GM06990 (cell line): ENCODE measurements at regions not wholly inside any gene's neighbourhood (a gene's known extent, or its start where the extent isn't known, plus 50 kb on each side); places are given as distances from the start of the nearest gene placed in this dataset.

ENCODE experiments used
- DNase-seq: peaks from one replicate; pipeline ENCODE4 v3.0.0-alpha.2; 2011; ENCODE audit not compliant: insufficient read length; ENCODE audit errors: extremely low read depth
- H3K27me3 ChIP-seq: replicated peaks from 2 replicates; pipeline ENCODE4 v1.6.0; 2011; ENCODE audit warnings: low read length; ENCODE audit not compliant: control insufficient read depth, insufficient read depth
- H3K36me3 ChIP-seq: 2 replicates; pipeline ENCODE4 v1.5.1; 2011; ENCODE audit warnings: low read length; ENCODE audit not compliant: control insufficient read depth, insufficient read depth
- H3K4me3 ChIP-seq: replicated peaks from 2 replicates; pipeline ENCODE4 v1.5.1; 2011; ENCODE audit warnings: low read depth, mild to moderate bottlenecking, control low read depth, low read length
- CTCF ChIP-seq: IDR thresholded peaks from 2 replicates; pipeline ENCODE4 v1.5.1; 2011; ENCODE audit warnings: low read length, control low read depth, mild to moderate bottlenecking, inconsistent platforms; ENCODE audit not compliant: insufficient read depth, poor library complexity, severe bottlenecking

GRCh38 chr1:102562380-102562779 lies 545.9 kb downstream of the COL11A1 start:
- no peak overlapping the region for H3K4me3 ChIP-seq

GRCh38 chr1:102550729-102551384 lies 554.1 kb upstream of the OLFM3 start:
- no peak overlapping the region for H3K4me3 ChIP-seq
- DNase-seq: no peak
- peak; percentile 78 for TF ChIP-seq CTCF

More at GRCh38 chr1:102562380-102562779, 545.9 kb downstream of the COL11A1 start:
- no peak for DNase-seq
- TF ChIP-seq CTCF: no peak
- Histone ChIP-seq H3K27me3 (no peaks in the 10 kb centered on the region), H3K36me3 (no peaks in the 10 kb centered on the region)

GRCh38 chr1:102546251-102546650 lies 549.5 kb upstream of the OLFM3 start:
- no peak for DNase-seq
- no peak for TF ChIP-seq CTCF
- H3K27me3 ChIP-seq: no peaks in the 10 kb centered on the region
- no peaks in the 10 kb centered on the region for H3K36me3 ChIP-seq
- no peak overlapping the region for H3K4me3 ChIP-seq

More at GRCh38 chr1:102550729-102551384, 554.1 kb upstream of the OLFM3 start:
- Histone ChIP-seq H3K36me3 (no peaks in the 10 kb centered on the region), H3K27me3 (no peaks in the 10 kb centered on the region)

- Histone ChIP-seq H3K27me3 (no peaks in the 10 kb centered on the region), H3K36me3 (no peaks in the 10 kb centered on the region), H3K4me3 (no peak overlapping the region)
- TF ChIP-seq CTCF: no peak
- no peak for DNase-seq
Observed at GRCh38 chr1:102535829-102536505, 539.2 kb upstream of the OLFM3 start.

- Histone ChIP-seq H3K36me3 (no peaks in the 10 kb centered on the region), H3K27me3 (no peaks in the 10 kb centered on the region), H3K4me3 (no peak overlapping the region)
- DNase-seq: no peak
- no peak for TF ChIP-seq CTCF
Observed at GRCh38 chr1:102531036-102531435, 534.3 kb upstream of the OLFM3 start.

- DNase-seq: no peak
- Histone ChIP-seq H3K4me3 (no peak overlapping the region), H3K36me3 (no peaks in the 10 kb centered on the region), H3K27me3 (no peaks in the 10 kb centered on the region)
- TF ChIP-seq CTCF: no peak
Observed at GRCh38 chr1:102529446-102529845, 532.7 kb upstream of the OLFM3 start.
